ENCODE measurements at regions not wholly inside any gene's neighbourhood (a gene's known extent, or its start where the extent isn't known, plus 50 kb on each side); places are given as distances from the start of the nearest gene placed in this dataset.

DNA sequence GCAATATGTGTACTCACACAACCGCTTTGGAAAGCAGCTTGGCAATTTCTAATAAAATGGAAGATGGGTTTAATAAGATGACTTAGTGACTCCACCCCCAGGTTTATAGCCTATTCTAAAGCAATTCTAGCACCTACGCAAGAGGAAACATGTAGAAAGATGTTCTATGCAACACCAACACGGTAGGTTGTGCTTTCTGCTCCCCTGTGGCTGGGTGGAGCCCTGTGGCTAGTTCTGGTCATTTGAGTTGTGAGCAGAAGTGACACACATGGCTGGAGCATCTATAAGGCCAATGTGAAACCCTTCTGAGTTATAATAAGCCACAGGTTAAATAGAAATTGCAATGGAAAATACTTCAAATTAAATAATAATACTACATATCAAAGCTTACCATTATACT is 310.7 kb downstream of the CD83 start:
- DNase-seq (ENCODE audit: low read depth, low spot score), result no peak
- Histone ChIP-seq H3K27me3 (ENCODE audit: control insufficient read depth, insufficient read depth, low read length) (no peaks in the 10 kb centered on the region; the same call in 1 of the 2 replicates), H3K36me3 (ENCODE audit: control insufficient read depth, insufficient read depth, low read length) (no peaks in the 10 kb centered on the region), H3K4me1 (ENCODE audit: control insufficient read depth, insufficient read depth, low read length) (peaks cover 5% of the 10 kb centered on the region), H3K9me3 (ENCODE audit: control insufficient read depth, insufficient read depth, low read length) (no peaks in the 10 kb centered on the region), H3K27ac (ENCODE audit: low read length) (no peak overlapping the region), H3K4me3 (ENCODE audit: low read length) (no peak overlapping the region)
- no CpG with 5 or more reads among the region's 3 CpGs for WGBS (ENCODE audit: insufficient coverage, insufficient read length)

DNA sequence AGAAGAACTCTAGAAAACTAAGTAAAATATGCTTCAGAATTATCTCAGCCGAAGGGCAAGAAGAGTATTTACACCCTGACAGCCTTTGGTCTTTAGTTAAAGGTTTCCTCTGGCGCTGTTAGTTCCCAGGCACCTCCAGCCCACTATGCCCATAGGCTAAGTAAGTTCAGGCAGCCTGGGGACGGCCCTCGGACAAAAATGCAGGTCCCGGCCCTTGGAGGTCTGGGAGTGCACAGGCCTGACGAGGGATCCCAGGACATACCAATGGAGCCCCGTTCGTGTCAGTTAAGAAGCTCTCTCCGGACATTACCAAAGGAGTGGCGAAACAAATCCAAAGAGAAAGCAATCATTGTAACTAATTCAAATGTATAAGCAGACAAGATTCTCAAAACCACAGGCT is 311.8 kb downstream of the CD83 start:
- Histone ChIP-seq H3K36me3 (ENCODE audit: control insufficient read depth, insufficient read depth, low read length) (no peaks in the 10 kb centered on the region), H3K4me3 (ENCODE audit: low read length) (no peak overlapping the region), H3K27ac (ENCODE audit: low read length) (no peak overlapping the region), H3K27me3 (ENCODE audit: control insufficient read depth, insufficient read depth, low read length) (no peaks in the 10 kb centered on the region; the same call in 1 of the 2 replicates), H3K9me3 (ENCODE audit: control insufficient read depth, insufficient read depth, low read length) (no peaks in the 10 kb centered on the region), H3K4me1 (ENCODE audit: control insufficient read depth, insufficient read depth, low read length) (peaks cover 5% of the 10 kb centered on the region)
- no CpG with 5 or more reads among the region's 10 CpGs for WGBS (ENCODE audit: insufficient coverage, insufficient read length)
- DNase-seq (ENCODE audit: low read depth, low spot score), result no peak

DNA sequence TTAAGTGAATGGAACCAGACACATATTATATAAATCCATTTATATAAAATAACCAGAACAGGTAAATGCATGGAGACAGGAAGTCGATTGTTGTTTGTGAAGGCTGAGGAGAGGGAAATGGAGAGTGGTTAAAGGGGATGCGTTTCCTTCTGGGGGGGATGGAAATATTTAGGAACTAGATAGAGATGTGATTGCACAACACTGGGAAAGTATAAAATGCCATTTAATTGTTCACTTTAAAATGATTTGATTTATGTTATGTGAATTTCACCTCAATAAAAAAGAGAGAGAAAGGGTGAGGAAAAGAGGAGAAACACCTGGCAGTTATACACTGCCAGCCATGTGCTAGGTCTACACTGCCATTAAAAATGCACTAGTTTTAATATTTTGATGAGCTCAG is 312.6 kb downstream of the CD83 start:
- Histone ChIP-seq H3K4me3 (ENCODE audit: low read length) (no peak overlapping the region), H3K4me1 (ENCODE audit: control insufficient read depth, insufficient read depth, low read length) (peaks cover 5% of the 10 kb centered on the region), H3K27me3 (ENCODE audit: control insufficient read depth, insufficient read depth, low read length) (no peaks in the 10 kb centered on the region), H3K36me3 (ENCODE audit: control insufficient read depth, insufficient read depth, low read length) (no peaks in the 10 kb centered on the region), H3K27ac (ENCODE audit: low read length) (no peak overlapping the region), H3K9me3 (ENCODE audit: control insufficient read depth, insufficient read depth, low read length) (no peaks in the 10 kb centered on the region)
- DNase-seq (ENCODE audit: low read depth, low spot score), result no peak
- no CpG with 5 or more reads among the region's 2 CpGs for WGBS (ENCODE audit: insufficient coverage, insufficient read length)

DNA sequence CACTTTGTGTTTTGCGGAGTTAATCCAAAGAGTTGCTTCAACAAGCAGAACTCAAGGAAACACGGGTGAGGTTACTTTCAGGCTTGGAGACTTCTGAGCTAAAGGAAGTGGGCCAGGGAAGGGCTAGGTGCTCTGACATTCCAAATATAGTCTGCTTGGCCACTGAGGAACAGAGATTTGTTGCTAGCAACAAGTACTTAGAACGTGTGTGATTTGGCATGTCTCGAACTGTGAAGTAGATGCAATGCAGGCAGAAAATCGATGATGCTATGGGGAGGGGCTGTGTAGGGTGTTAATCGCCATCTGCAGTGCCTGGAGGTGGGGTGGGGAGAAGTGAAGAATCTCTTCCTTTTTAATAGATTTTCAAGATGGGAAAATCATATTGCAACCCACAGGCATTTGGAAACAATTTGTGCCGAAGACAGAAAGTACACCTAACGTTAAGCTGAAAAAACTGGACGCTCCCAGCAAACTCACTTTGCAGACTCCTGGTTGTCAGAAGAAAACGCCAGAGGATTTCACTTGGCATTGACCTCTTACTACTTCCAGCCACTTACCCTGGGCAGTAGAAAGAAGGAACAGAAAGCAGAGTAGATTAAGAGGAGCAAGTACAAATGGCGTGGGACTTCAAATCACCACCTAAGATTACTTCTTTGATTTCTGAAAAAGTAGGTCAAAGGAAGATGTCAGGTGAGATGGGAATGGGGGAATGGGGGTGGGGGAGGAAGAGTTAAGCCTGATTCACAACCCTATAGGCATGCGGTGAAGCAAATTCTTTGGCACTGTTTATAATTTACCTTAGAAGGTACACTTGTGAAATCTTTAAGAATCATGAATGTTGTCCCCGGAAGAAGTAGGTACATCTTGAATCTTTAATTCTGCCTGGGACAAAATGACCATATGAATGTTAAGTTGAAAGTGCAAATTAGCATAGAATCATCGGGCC is 314.1 kb downstream of the CD83 start:
- no peak overlapping the region for H3K27ac ChIP-seq (ENCODE audit: low read length)
- no peaks in the 10 kb centered on the region for H3K9me3 ChIP-seq (ENCODE audit: control insufficient read depth, insufficient read depth, low read length)
- no CpG with 5 or more reads among the region's 14 CpGs for WGBS (ENCODE audit: insufficient coverage, insufficient read length)
- DNase-seq (ENCODE audit: low read depth, low spot score), result no peak
- H3K36me3 ChIP-seq (ENCODE audit: control insufficient read depth, insufficient read depth, low read length), result no peaks in the 10 kb centered on the region
- H3K27me3 ChIP-seq (ENCODE audit: control insufficient read depth, insufficient read depth, low read length), result no peaks in the 10 kb centered on the region
- H3K4me3 ChIP-seq (ENCODE audit: low read length), result no peak overlapping the region
- H3K4me1 ChIP-seq (ENCODE audit: control insufficient read depth, insufficient read depth, low read length), result peaks cover 5% of the 10 kb centered on the region

DNA sequence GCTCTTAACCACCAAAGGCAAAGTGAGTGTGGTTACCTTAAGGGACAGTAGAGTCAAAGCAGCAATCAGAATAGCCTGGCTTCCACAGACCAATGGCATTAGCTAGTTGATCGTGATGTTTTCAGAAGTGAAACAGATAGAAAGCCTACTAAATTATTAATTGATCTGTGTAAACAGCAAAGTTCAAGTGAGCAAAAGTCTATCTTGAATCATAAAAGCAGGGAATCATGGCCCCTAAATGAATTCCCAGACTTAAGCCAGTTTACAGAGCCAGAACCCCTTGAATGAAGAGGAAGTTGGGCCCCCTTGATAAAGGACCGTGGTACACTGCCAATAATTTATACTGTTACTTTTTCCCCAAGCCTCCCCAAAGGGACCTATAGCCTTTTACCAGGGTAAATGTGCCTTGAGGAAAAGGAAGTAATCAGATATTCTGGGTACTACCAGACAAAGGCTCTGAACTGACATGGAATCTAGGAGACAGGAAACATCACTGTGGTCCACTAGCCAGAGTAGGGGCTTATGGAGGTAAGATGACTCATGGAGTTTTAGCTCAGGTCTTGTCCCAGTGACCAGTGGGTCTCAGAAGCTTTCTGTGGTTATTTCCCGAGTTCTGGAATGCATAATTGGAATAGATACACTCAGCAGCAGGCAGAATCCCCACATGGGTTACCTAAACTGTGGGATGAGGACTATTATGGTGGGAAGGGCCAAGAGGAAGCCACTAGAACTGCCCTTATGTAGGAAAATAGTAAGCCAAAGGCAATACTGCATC is 317.5 kb downstream of the CD83 start:
- no peaks in the 10 kb centered on the region for H3K27me3 ChIP-seq (ENCODE audit: control insufficient read depth, insufficient read depth, low read length)
- no CpG with 5 or more reads among the region's 3 CpGs for WGBS (ENCODE audit: insufficient coverage, insufficient read length)
- H3K27ac ChIP-seq (ENCODE audit: low read length), result no peak overlapping the region
- H3K4me3 ChIP-seq (ENCODE audit: low read length), result no peak overlapping the region
- H3K9me3 ChIP-seq (ENCODE audit: control insufficient read depth, insufficient read depth, low read length), result no peaks in the 10 kb centered on the region
- H3K36me3 ChIP-seq (ENCODE audit: control insufficient read depth, insufficient read depth, low read length), result no peaks in the 10 kb centered on the region
- H3K4me1 ChIP-seq (ENCODE audit: control insufficient read depth, insufficient read depth, low read length), result peaks cover 5% of the 10 kb centered on the region
- no peak for DNase-seq (ENCODE audit: low read depth, low spot score)

DNA sequence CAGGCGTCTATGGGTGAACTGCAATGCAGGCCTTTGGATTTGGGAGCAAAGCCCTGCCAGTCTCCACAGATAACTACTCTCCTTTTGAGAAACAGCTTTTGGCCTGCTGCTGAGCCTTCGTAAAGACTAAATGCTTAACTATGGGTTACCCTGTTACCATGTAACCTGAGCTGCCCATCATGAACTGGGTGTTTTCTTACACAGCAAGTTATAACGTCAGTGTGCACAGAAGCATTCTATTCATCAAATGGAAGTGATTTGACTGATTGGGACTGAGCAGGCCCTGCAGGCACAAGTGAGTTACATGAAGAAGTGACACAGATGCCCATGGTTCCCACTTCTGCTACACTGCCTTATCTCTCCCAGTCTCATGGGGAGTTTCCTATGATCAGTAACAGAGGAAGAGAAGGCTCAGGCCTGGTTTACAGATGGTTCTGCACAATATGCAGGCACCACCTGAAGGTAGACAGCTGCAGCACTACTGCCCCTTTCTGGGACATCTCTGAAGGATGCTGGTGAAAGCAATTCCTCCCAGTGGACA is 319.1 kb downstream of the CD83 start:
- DNase-seq (ENCODE audit: low read depth, low spot score), result no peak
- Histone ChIP-seq H3K27me3 (ENCODE audit: control insufficient read depth, insufficient read depth, low read length) (no peaks in the 10 kb centered on the region), H3K4me1 (ENCODE audit: control insufficient read depth, insufficient read depth, low read length) (peaks cover 1% of the 10 kb centered on the region; the same call in 1 of the 2 replicates), H3K36me3 (ENCODE audit: control insufficient read depth, insufficient read depth, low read length) (no peaks in the 10 kb centered on the region), H3K4me3 (ENCODE audit: low read length) (no peak overlapping the region), H3K9me3 (ENCODE audit: control insufficient read depth, insufficient read depth, low read length) (no peaks in the 10 kb centered on the region), H3K27ac (ENCODE audit: low read length) (no peak overlapping the region)
- no CpG with 5 or more reads among the region's 3 CpGs for WGBS (ENCODE audit: insufficient coverage, insufficient read length)

DNA sequence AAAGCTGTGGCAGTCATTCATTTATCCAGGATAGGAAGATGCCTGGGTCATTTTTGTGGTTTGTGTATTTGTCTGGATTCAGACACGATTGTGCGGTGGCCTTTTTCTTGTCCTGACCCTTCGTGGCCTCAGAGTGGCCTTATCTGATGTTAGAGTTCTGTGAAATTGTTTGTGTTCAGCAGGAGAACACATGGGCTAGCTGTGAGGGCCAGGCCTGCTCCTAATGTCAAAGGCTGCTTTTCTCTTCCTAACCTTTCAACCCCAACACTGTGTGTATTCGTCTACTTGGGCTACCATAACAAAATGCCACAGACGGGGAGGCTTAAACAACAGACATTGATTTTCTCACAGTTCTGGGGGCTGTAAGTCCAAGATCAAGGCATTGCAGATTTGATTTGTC is 321.8 kb downstream of the CD83 start:
- no peak overlapping the region for H3K27ac ChIP-seq (ENCODE audit: low read length)
- H3K27me3 ChIP-seq (ENCODE audit: control insufficient read depth, insufficient read depth, low read length), result no peaks in the 10 kb centered on the region
- H3K4me3 ChIP-seq (ENCODE audit: low read length), result no peak overlapping the region
- H3K9me3 ChIP-seq (ENCODE audit: control insufficient read depth, insufficient read depth, low read length), result no peaks in the 10 kb centered on the region
- no peaks in the 10 kb centered on the region for H3K4me1 ChIP-seq (ENCODE audit: control insufficient read depth, insufficient read depth, low read length)
- no peaks in the 10 kb centered on the region for H3K36me3 ChIP-seq (ENCODE audit: control insufficient read depth, insufficient read depth, low read length)
- no peak for DNase-seq (ENCODE audit: low read depth, low spot score)
- WGBS (ENCODE audit: insufficient coverage, insufficient read length), result no CpG with 5 or more reads among the region's 5 CpGs

DNA sequence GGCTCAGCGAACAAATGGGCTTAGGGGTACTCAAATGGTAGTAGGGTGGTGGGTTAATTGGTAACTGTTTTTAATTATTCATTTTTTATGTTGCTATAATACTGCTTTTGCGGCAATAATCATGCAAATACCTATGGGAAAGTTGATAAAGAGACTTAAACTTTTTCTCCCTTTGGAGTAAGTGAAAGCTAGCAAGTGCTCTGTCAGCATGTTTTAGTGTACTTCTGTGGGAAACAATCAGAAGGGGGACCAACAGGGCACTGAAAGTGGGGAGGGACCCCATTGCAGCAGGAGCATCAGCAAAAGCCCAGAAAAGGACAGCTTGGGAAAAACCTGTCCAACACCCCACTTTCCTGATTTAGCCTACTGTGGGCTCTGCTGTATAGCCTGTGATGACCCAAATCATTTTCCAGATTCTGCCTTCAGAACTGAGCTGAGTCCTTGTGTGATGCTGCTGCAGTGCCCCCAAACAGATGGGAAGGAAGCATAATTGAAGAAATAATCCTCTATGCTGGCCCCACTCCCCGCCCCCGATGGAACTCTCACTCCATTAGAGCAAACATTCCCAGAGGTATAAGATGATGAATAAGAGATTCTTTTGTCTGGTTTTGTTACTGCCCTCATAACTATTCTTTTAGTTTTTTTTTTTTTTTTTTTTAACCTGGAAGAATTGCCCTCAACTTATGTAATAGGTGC is 322.8 kb downstream of the CD83 start:
- no peaks in the 10 kb centered on the region for H3K9me3 ChIP-seq (ENCODE audit: control insufficient read depth, insufficient read depth, low read length)
- WGBS (ENCODE audit: insufficient coverage, insufficient read length), result no CpG with 5 or more reads among the region's 4 CpGs
- no peak overlapping the region for H3K27ac ChIP-seq (ENCODE audit: low read length)
- H3K4me3 ChIP-seq (ENCODE audit: low read length), result no peak overlapping the region
- DNase-seq (ENCODE audit: low read depth, low spot score), result no peak
- no peaks in the 10 kb centered on the region for H3K27me3 ChIP-seq (ENCODE audit: control insufficient read depth, insufficient read depth, low read length)
- no peaks in the 10 kb centered on the region for H3K36me3 ChIP-seq (ENCODE audit: control insufficient read depth, insufficient read depth, low read length)
- H3K4me1 ChIP-seq (ENCODE audit: control insufficient read depth, insufficient read depth, low read length), result no peaks in the 10 kb centered on the region

DNA sequence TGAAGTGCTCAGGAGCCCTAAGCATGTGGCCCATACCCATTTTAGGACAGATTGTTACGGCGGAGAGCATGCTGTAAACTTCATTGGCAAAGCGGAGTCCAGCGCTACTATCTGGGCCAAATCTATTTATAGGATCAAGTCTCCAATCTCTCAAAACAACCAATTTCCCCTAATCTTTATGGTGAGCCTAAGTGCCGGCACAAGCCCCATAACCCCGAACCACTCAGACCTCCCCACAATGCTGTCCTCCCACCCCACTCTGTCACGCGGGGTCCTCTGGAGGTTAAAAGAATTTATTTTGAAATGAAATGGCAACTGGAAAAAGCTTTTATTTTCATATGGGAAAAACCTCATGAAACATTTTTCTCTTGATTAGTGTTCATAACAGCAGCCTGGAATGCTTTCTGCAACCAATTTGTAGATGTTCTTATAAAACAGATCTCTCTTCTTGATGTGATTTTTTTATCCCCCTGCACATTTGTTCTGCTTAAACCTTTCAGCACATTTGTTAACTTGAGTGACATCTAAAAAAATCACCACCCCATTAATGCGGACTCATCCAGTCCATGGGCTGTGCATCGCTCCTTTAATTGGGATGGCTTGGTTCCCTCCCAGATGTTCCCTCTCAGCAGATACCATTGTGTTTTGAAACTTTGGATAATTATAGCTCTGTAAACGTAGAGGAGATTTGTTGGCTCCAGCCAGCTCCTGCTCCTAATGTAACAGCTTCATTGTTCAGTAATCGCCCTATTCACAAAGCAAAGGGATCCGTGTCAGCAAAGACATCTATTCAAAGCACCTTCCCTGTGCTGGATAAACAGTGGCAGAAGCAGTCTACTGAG is 323.6 kb downstream of the CD83 start:
- H3K27me3 ChIP-seq (ENCODE audit: control insufficient read depth, insufficient read depth, low read length), result no peaks in the 10 kb centered on the region
- H3K9me3 ChIP-seq (ENCODE audit: control insufficient read depth, insufficient read depth, low read length), result no peaks in the 10 kb centered on the region
- H3K36me3 ChIP-seq (ENCODE audit: control insufficient read depth, insufficient read depth, low read length), result no peaks in the 10 kb centered on the region
- H3K4me1 ChIP-seq (ENCODE audit: control insufficient read depth, insufficient read depth, low read length), result no peaks in the 10 kb centered on the region
- no peak for DNase-seq (ENCODE audit: low read depth, low spot score)
- H3K4me3 ChIP-seq (ENCODE audit: low read length), result no peak overlapping the region
- no peak overlapping the region for H3K27ac ChIP-seq (ENCODE audit: low read length)
- no CpG with 5 or more reads among the region's 13 CpGs for WGBS (ENCODE audit: insufficient coverage, insufficient read length)
